Kasumi-1 (cell line): ENCODE measurements at regions not wholly inside any gene's neighbourhood (a gene's known extent, or its start where the extent isn't known, plus 50 kb on each side); places are given as distances from the start of the nearest gene placed in this dataset.
"Not testable (repeated sequence)": the region's sequence is repeated elsewhere in the genome, so short reads cannot be mapped to it uniquely, and the experiment has no call there.

ENCODE experiments used
- DNase-seq, 2 experiments: peaks; one replicate each; lab custom pipeline; 2025; lab: John Stamatoyannopoulos, UW

DNA sequence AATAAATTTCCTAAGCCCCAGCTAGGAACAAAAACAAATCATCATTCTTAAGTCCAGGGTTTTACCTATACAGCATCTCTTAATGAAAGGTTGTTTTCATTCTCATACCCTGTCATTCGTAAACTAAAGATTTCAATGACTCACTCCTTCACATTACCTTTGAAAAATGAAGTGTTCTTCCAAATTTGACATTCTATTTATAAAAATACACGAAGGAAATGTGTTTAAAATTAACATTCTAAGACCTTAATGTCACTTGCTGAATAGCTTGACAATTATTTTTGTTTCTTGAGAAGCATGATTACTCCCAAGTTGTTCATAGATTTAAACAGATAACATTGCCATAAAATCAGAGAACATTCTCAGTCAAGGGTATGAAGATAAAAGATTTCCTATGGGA, 1188.3 kb upstream of the SORCS1 start:
- no peak for DNase-seq

DNA sequence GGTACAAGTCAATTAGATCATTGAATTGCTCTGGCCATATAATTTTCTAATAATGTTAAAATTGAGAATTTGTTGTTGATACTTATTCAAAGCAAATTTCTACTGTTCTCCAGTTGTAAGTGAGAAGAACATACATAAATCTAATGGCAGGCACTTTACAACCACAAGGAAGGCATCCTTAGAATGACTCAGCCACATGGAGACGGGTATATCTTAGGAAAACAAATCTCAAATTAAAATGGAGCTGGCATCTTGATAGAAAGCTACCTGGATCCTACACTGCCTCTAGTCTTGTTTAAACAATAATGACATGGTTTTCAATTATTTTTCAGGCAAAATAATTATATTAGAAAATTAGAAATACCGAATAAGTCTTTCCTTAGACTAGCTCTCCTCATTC, 1183.7 kb upstream of the SORCS1 start:
- no peak for DNase-seq

- no peak for DNase-seq
Measured at GRCh38 chr10:108346066-108346465, 1181.6 kb upstream of the SORCS1 start.

GRCh38 chr10:108338146-108338545, 1173.6 kb upstream of the SORCS1 start:
- no peak for DNase-seq

DNA sequence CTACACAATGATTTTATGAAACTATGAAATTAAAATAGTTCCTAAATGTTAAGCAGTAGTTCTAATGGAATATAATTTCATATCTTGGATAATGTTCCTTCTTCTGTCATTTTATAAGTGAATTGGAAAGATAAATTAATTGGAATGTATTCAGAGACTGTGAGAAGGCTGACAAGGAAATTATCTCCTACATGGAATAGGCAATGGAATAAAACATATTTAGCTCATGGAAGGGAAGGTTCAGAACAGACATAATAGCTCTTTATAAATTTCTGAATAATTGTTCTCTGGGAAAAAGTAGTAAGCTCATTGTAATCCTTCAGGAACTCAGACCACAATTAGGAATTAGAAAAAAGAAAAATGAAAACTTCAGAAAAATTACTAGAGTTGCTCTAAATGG, 1172.3 kb upstream of the SORCS1 start:
- DNase-seq = no peak

DNA sequence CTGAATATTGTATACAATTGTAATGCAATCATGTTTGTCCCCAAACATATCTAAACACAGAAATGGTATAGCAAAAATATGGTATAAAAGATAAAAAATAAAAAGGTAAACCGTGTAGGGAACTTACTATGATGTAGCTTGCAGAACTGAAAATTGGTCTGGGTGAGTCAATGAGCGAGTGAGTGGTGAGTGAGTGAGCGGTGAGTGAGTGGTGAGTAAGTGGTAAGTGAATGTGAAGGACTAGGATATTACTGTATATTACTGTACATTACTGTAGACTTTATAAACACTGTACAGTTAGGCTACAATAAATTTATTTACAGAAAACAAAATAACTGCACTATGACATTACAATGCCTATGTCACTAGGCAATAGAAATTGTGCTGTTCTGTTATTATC, 1163.2 kb upstream of the SORCS1 start:
- no peak for DNase-seq

DNA sequence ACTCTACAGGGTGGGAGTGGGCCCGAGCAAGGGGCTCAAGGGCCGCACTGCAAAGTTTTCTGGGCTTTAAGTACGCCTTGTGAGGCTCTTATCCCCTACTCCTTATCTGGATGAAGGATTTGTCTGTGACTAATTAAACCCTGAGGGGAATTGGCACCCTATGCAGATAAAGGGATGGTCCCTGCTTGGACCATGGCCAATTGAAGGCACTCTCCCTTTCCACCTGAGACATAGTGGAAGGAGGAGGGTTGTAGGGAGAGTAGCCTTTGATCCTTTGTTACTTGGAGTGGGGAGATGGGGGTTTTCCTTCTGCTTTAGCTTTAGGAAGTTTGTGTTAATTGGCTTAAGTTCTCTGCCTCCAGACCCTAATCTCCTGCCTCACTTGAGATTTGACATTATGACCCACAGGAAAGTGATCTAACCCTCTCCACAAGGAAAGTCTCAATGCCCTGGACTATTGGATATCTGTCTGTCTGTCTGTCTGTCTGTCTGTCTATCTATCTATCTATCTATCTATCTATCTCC, 1158.8 kb upstream of the SORCS1 start:
- no peak for DNase-seq

GRCh38 chr10:108319434-108320222, 1155.1 kb upstream of the SORCS1 start:
- DNase-seq = no peak

DNA sequence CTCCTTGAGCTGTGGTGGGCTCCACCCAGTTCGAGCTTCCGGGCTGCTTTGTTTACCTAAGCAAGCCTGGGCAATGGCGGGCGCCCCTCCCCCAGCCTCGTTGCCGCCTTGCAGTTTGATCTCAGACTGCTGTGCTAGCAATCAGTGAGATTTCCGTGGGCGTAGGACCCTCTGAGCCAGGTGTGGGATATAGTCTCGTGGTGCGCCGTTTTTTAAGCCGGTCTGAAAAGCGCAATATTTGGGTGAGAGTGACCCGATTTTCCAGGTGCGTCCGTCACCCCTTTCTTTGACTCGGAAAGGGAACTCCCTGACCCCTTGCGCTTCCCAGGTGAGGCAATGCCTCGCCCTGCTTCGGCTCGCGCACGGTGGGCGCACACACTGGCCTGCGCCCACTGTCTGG, 1151.1 kb upstream of the SORCS1 start:
- DNase-seq = not testable (repeated sequence)

DNA sequence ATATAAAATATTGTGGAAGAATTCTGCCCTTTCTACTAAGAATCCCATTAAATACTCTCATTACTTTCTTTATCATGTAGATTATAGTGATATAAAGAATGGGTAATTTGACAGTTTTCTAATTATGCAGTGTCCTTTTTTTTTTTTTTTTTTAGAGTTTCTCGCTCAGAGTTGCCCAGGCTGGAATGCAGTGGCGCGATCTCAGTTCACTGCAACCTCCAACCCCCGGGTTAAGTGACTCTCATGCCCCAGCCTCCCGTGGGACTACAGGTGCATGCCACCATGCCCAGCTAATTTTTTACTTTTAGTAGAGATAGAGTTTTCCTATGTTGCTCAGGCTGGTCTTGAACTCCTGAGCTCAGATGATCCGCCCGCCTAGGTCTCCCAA, 1143.4 kb upstream of the SORCS1 start:
- DNase-seq = no peak

DNA sequence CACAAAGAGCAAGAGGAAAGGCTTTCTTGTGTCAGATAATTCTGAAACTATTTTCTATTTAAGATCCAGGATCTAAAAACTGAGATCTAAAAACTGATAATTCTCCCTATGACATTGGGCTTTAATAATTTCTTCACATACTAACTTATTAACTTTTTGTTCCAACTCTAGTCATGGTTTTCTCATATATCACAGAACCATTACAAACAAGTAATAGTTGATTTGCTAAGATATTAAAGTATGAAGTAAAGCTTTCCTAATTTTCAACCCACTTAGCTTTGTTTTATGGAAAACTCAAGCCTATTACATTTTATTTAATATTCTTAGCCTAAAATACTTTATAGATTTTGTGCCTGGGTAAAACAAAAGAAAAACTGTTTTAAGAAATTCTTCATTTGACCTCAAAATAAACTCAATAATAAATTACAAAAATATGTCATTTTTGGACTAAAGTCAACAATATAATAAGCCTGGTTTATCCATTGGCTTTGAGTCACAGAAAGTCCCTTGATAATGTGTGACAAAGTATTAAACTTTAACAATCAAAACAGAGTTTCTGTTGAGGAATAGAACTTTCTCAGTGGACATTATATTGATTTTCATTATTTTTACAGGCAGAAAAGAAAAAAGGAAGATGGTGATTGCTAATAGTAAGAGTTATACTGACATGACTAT, 1142.9 kb upstream of the SORCS1 start:
- no peak for DNase-seq

DNA sequence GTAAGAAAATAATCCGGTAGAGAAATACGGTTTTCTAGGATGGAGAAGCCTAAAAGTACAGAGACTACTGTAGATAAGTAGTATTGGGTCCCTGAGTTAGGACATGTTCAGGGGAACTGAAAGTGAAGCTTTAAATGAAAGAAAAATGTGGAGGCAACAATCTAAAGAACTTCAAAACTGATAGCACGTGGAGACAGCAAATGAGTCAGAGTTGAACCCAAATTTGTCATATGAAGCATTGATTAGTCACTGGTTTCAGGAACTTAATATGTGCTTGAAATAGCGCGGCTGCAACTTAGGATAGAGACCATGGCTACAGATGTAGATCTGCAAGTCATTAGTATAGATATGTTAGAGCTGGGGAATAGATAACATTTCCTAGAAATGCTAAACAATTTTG, 1138.6 kb upstream of the SORCS1 start:
- no peak for DNase-seq

- DNase-seq = no peak
Measured at GRCh38 chr10:108301002-108301401, 1136.5 kb upstream of the SORCS1 start.

GRCh38 chr10:108290823-108291222, 1126.3 kb upstream of the SORCS1 start:
- no peak for DNase-seq

DNA sequence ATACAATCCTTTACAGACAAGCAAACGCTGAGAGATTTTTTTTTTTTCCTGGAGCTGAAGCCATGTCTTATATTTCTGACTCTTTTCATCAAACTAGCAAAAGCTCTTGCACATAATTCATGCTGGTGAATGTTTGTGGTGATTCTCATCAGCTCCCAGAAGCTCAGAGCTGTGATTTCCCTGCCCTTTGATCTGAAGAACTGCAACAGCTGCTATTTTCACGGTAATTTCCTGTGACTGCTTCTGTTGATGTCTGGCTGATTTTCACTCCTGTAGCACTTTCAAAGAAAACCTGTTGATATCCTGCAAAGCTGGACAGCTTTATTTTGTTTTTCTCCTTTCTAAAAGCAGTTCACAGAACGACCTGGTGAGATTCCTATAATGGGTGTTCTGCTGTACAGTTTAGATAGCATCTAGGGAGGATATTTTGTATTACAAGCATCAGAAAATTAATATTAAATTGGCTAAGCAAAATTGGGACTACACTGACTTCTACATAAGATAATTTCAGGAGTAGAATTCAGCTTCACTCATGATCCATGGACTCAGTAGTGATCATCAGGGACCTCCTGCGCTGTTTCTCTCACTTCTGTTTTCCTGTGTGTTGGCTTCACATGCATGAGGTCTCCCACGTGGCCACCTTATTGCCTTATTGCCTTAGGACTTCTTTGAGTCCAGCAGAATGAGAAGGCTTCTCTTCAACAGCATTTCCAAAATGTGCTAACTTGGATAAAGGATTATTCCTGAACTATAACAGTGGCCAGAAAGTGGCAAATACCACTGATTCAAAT, 1111.6 kb upstream of the SORCS1 start:
- no peak for DNase-seq

DNA sequence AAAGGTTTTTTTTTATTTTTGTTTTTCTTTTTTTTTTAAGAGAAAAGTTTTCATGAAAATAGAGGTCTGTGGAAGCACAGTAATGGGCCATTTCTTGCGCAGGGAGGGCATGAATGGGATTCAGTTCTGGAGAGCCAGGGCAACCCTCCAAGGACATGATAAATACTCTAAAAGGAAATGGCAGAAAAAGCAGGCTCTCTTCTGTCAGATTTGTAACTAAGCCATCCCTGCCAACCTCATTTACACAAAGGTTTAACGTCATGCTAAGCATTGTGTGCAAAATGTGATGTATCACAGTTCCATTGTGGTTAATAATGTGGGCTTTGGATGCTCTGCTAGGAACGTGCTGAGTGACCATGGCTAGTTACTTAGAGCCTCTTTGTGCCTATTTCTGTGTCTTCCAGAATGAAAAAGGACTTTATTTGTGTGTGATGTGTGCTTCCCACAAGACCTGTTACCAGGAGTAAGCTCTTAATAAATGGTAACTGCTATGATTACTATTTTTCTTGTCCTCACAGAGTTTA, 1095.9 kb upstream of the SORCS1 start:
- no peak for DNase-seq

GRCh38 chr10:108254089-108254488, 1089.6 kb upstream of the SORCS1 start:
- DNase-seq = no peak

DNA sequence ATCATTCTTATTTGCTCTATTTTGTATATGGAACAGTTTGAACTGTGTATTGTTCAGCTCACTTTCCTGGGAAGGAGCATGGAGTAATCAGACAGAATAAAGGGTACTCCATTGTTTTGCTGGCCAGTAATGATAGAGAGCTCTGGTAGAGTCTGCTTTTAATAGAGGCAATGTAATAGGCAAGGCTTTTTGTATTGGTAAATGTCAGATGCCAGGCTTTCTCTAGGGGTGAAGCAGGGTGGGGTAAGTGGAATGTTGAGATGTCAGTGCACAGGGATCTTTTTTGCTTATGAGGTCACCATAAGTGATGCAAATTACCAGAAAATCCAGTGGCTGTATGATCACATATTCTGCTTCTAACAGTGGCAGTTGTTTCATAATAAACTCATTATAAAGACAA, 1088.3 kb upstream of the SORCS1 start:
- no peak for DNase-seq

- DNase-seq = no peak
Measured at GRCh38 chr10:108250936-108251620, 1086.6 kb upstream of the SORCS1 start.

- DNase-seq = no peak
Measured at GRCh38 chr10:108249940-108250339, 1085.4 kb upstream of the SORCS1 start.

- DNase-seq = no peak
Measured at GRCh38 chr10:108244443-108245228, 1080.1 kb upstream of the SORCS1 start.
